KMS-11 (cell line): ENCODE measurements at regions not wholly inside any gene's neighbourhood (a gene's known extent, or its start where the extent isn't known, plus 50 kb on each side); places are given as distances from the start of the nearest gene placed in this dataset.

Experiments used
- H2AFZ ChIP-seq: fragments of 200-600 bp; sonication (generic); 2 replicates; pipeline ENCODE4 v1.6.1; 2016; ENCODE audit warnings: antibody characterized with exemption, mixed run types, low read depth
- H3K27ac ChIP-seq: fragments of 200-600 bp; sonication (generic); 2 replicates; pipeline ENCODE4 v1.6.1; 2016; ENCODE audit warnings: mild to moderate bottlenecking, mixed run types
- H3K27me3 ChIP-seq: fragments of 200-600 bp; sonication (generic); 2 replicates; pipeline ENCODE4 v1.6.1; 2017; ENCODE audit warnings: mild to moderate bottlenecking, low read depth, mixed run types, moderate library complexity; ENCODE audit not compliant: insufficient read depth
- H3K36me3 ChIP-seq: fragments of 200-600 bp; sonication (generic); 2 replicates; pipeline ENCODE4 v1.6.1; 2017; ENCODE audit warnings: mild to moderate bottlenecking, mixed run types; ENCODE audit not compliant: insufficient read depth
- H3K4me1 ChIP-seq: fragments of 200-600 bp; sonication (generic); 2 replicates; pipeline ENCODE4 v1.6.1; 2016; ENCODE audit warnings: mild to moderate bottlenecking, low read depth, mixed run types; ENCODE audit not compliant: poor library complexity, severe bottlenecking
- H3K4me2 ChIP-seq: fragments of 200-600 bp; sonication (generic); 2 replicates; pipeline ENCODE4 v1.7.0; 2016; ENCODE audit warnings: mild to moderate bottlenecking, mixed run types
- H3K4me3 ChIP-seq: fragments of 200-600 bp; sonication (generic); IDR thresholded peaks from 2 replicates; pipeline ENCODE4 v1.6.1; 2017; ENCODE audit warnings: low read depth, low read length, mixed read lengths; ENCODE audit not compliant: insufficient read depth
- H3K79me2 ChIP-seq: fragments of 200-600 bp; sonication (generic); 2 replicates; pipeline ENCODE4 v1.6.1; 2016; ENCODE audit warnings: low read depth, mixed run types; ENCODE audit not compliant: insufficient read depth
- H3K9ac ChIP-seq: fragments of 200-600 bp; sonication (generic); 2 replicates; pipeline ENCODE4 v1.6.1; 2016; ENCODE audit warnings: mild to moderate bottlenecking, mixed run types
- H4K20me1 ChIP-seq: fragments of 200-600 bp; sonication (generic); 2 replicates; pipeline ENCODE4 v1.6.1; 2016; ENCODE audit warnings: mild to moderate bottlenecking, mixed run types; ENCODE audit not compliant: insufficient read depth
- CTCF ChIP-seq: fragments of 200-600 bp; sonication (generic); conservative IDR thresholded peaks from 2 replicates; pipeline ENCODE4 v1.6.1; 2017; ENCODE audit warnings: low read depth, mild to moderate bottlenecking, antibody characterized with exemption, low read length, moderate library complexity, mixed read lengths

GRCh38 chr2:105150231-105150630 lies 91.3 kb upstream of the GPR45 start:
- no peak for TF ChIP-seq CTCF
- no peaks in the 10 kb centered on the region for H3K79me2 ChIP-seq
- no peak overlapping the region for H3K4me2 ChIP-seq
- no peaks in the 10 kb centered on the region for H4K20me1 ChIP-seq
- no peak overlapping the region for H3K27ac ChIP-seq
- no peaks in the 10 kb centered on the region for H3K27me3 ChIP-seq
- no peak overlapping the region for H3K9ac ChIP-seq
- H3K4me1 ChIP-seq = peaks cover under 1% of the 10 kb centered on the region
- no peak overlapping the region for H3K4me3 ChIP-seq
- H2AFZ ChIP-seq = no peak overlapping the region
- H3K36me3 ChIP-seq = no peaks in the 10 kb centered on the region

GRCh38 chr2:105154119-105154818 lies 87.3 kb upstream of the GPR45 start:
- H2AFZ ChIP-seq = no peak overlapping the region
- H3K4me3 ChIP-seq = no peak overlapping the region
- H3K79me2 ChIP-seq = no peaks in the 10 kb centered on the region
- H3K27me3 ChIP-seq = no peaks in the 10 kb centered on the region
- H3K27ac ChIP-seq = no peak overlapping the region
- TF ChIP-seq CTCF = no peak
- H3K4me1 ChIP-seq = no peaks in the 10 kb centered on the region
- no peak overlapping the region for H3K9ac ChIP-seq
- H3K36me3 ChIP-seq = no peaks in the 10 kb centered on the region
- no peaks in the 10 kb centered on the region for H4K20me1 ChIP-seq
- no peak overlapping the region for H3K4me2 ChIP-seq

- H2AFZ ChIP-seq = no peak overlapping the region
- H3K4me3 ChIP-seq = no peak overlapping the region
- no peaks in the 10 kb centered on the region for H3K27me3 ChIP-seq
- no peak overlapping the region for H3K9ac ChIP-seq
- no peaks in the 10 kb centered on the region for H3K4me1 ChIP-seq
- no peaks in the 10 kb centered on the region for H4K20me1 ChIP-seq
- no peak overlapping the region for H3K27ac ChIP-seq
- H3K4me2 ChIP-seq = no peak overlapping the region
- no peak for TF ChIP-seq CTCF
- H3K79me2 ChIP-seq = no peaks in the 10 kb centered on the region
- H3K36me3 ChIP-seq = no peaks in the 10 kb centered on the region
Observed at GRCh38 chr2:105156166-105156565, 85.4 kb upstream of the GPR45 start.

GRCh38 chr2:105158002-105158401 lies 83.5 kb upstream of the GPR45 start:
- no peak overlapping the region for H3K9ac ChIP-seq
- no peaks in the 10 kb centered on the region for H3K4me1 ChIP-seq
- TF ChIP-seq CTCF = no peak
- no peak overlapping the region for H3K4me3 ChIP-seq
- H3K4me2 ChIP-seq = no peak overlapping the region
- H3K79me2 ChIP-seq = no peaks in the 10 kb centered on the region
- H4K20me1 ChIP-seq = no peaks in the 10 kb centered on the region
- no peaks in the 10 kb centered on the region for H3K36me3 ChIP-seq
- no peaks in the 10 kb centered on the region for H3K27me3 ChIP-seq
- no peak overlapping the region for H2AFZ ChIP-seq
- no peak overlapping the region for H3K27ac ChIP-seq
